ENCODE measurements at regions not wholly inside any gene's neighbourhood (a gene's known extent, or its start where the extent isn't known, plus 50 kb on each side); places are given as distances from the start of the nearest gene placed in this dataset.

GRCh38 chr22:44622147-44622427, 79.9 kb upstream of the PRR5 start:
- TF ChIP-seq CTCF (IDR thresholded peaks at IDR 0.05) (no peak), POLR2AphosphoS5 (IDR thresholded peaks at IDR 0.05) (no peak)

Measured in suprapubic skin (tissue), 3 donors.